EH (cell line): ENCODE measurements at regions not wholly inside any gene's neighbourhood (a gene's known extent, or its start where the extent isn't known, plus 50 kb on each side); places are given as distances from the start of the nearest gene placed in this dataset.
"Not testable (repeated sequence)": the region's sequence is repeated elsewhere in the genome, so short reads cannot be mapped to it uniquely, and the experiment has no call there.

ENCODE experiments used
- DNase-seq: peaks from one replicate; pipeline ENCODE4 v3.0.0-alpha.2; 2015; ENCODE audit warnings: low read depth

DNA sequence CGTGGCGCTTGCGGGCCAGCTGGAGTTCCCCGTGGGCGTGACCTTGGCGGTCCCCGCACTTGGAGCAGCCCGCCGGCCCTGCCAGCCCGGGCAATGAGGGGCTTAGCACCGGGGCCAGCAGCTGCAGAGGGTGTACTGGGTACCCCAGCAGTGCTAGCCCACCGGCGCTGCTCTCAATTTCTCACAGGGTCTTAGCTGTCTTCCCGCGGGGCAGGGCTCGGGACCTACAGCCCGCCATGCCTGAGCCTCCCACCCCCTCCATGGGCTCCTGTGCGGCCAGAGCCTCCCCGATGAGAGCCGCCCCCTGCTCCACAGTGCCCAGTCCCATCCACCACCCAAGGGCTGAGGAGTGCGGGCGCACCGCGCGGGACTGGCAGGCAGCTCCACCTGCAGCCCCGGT lies 94.0 kb upstream of the NIPBL start:
- DNase-seq: not testable (repeated sequence)

DNA sequence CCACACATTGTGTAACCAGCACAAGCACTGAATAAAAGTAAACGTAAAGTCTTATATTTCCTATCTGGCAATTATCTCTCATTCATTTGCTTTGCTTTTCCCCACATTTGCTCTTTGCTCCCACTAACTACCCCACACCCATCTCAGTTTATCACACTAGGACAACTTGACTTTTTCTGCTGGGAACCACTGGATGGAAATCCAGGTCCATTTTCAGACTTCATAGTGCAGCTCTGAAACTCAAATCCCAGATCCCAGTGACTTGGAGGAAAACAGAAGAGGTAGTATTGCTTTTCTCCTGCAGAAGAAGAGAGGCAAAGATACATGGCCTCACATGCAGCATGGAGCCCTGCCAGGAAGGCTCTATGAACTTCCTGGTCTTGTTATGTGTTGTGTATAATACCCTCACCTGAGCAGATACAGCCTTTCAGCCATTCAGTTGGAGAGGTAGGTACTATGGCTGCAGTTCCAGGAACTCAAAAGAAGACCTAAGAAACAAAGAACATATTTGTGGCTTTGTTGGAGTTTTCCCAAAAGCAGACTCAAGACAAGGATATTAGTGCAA lies 90.0 kb upstream of the NIPBL start:
- no peak for DNase-seq

- no peak for DNase-seq
These were observed 89.0 kb upstream of the NIPBL start for GRCh38 chr5:36787365-36788093.

GRCh38 chr5:36790847-36791246 lies 85.7 kb upstream of the NIPBL start:
- no peak for DNase-seq

- no peak for DNase-seq
These were observed 83.9 kb upstream of the NIPBL start for GRCh38 chr5:36792560-36793180.

- DNase-seq: no peak
These were observed 81.2 kb upstream of the NIPBL start for GRCh38 chr5:36795366-36795765.

- DNase-seq: peak; percentile 3
These were observed 80.4 kb upstream of the NIPBL start for GRCh38 chr5:36796155-36796554.

GRCh38 chr5:36801523-36801922 lies 75.0 kb upstream of the NIPBL start:
- DNase-seq: no peak

DNA sequence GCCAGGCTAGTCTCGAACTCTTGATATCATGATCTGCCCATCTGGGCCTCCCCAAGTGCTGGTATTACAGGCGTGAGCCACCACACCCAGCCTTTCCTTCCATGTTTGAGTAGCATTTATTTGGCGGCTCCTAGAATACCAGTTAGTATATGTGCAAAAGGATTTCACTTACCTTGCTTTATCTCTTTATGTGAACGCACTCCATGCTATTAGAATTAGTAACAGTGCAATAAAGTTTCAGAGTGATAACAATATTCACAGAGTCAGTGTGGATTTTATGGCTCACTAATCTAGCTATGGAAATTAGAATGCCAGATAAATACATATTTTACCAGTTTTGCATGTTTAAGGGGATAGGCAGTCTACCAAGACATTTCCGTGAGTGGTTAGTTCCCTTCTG lies 74.4 kb upstream of the NIPBL start:
- no peak for DNase-seq

DNA sequence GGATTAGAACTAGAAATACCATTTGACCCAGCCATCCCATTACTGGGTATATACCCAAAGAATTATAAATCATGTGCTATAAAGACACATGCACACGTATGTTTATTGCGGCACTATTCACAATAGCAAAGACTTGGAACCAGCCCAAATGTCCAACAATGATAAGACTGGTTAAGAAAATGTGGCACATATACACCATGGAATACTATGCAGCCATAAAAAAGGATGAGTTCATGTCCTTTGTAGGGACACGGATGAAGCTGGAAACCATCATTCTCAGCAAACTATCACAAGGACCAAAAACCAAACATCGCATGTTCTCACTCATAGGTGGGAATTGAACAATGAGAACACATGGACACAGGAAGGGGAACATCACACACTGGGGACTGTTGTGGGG lies 63.3 kb upstream of the NIPBL start:
- DNase-seq: not testable (repeated sequence)

DNA sequence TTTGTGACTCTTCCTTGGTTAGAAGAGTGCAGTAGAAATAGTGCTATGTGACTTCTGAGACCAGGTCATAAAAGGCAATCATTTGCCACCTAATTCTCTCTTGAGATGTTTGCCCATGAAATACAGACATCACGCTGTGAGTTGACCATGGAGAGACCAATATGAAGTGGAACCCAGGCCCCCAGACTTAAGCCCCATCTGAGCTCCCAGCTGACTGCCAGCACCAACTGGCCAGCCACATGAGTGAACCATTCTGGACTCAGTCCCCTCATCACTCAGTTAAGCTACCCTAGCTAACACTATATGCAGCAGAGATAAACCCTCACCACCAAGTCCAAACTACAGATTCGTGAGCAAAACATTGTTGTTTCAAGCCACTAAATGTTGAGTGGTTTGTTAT lies 60.7 kb upstream of the NIPBL start:
- DNase-seq: no peak

DNA sequence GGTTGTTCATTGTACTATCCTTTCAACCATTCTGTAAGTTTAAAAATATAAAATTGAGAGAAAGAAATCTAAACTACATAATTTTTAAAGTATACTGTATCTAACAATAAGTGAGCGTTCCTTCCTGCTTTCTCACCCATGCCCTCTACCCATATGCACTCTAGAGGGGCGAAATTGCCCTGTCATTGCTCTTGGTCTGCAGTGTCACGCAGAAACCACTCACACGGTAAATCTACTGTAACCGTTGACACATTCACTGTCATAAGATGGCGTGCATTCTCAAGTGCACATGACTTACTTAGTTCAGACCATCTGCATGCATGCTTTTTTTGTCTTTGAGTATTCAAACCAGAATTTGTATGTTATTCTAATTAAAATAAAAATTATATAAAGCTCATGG lies 55.7 kb upstream of the NIPBL start:
- no peak for DNase-seq

DNA sequence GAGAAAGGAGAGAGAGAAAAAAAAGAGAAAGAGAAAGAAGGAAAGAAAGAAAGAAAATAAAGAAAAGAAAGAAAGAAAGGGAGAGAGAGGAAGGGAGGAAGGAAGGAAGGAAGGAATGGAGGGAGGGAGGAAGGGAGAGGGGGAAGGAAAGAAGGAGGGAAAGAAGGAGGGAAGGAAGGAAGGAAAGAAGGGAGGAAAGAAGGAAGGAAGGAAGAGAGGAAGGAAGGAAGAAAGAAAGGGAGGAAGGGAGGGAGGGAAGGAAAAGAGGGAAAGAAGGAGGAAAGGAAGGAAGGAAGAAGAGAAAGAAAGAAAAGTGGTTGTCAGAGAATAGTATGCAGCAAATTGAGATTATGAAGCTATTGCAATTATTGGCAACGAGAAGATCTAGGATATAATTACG lies 49.9 kb upstream of the NIPBL start:
- no peak for DNase-seq
